Type B pancreatic cell (in vitro differentiated cells): ENCODE measurements at regions not wholly inside any gene's neighbourhood (a gene's known extent, or its start where the extent isn't known, plus 50 kb on each side); places are given as distances from the start of the nearest gene placed in this dataset.

Experiments used
- DNase-seq: peaks from one replicate; pipeline ENCODE4 v3.0.0; 2021; ENCODE audit warnings: mixed read lengths; ENCODE audit not compliant: unreplicated experiment; ENCODE audit errors: extremely low spot score
- H3K27ac Mint-ChIP-seq: 2 replicates; pipeline ENCODE4 v1.8.0; 2021; ENCODE audit warnings: mild to moderate bottlenecking, mixed read lengths
- H3K27me3 Mint-ChIP-seq: 2 replicates; pipeline ENCODE4 v1.8.0; 2021; ENCODE audit warnings: mixed read lengths
- H3K36me3 Mint-ChIP-seq: 2 replicates; pipeline ENCODE4 v1.8.0; 2021; ENCODE audit warnings: mixed read lengths
- H3K4me1 Mint-ChIP-seq: one replicate; pipeline ENCODE4 v1.8.0; 2021; ENCODE audit warnings: mixed read lengths; ENCODE audit not compliant: unreplicated experiment
- H3K4me3 Mint-ChIP-seq: 2 replicates; pipeline ENCODE4 v1.8.0; 2021; ENCODE audit warnings: mild to moderate bottlenecking, mixed read lengths
- H3K9me3 Mint-ChIP-seq: 2 replicates; pipeline ENCODE4 v1.8.0; 2021; ENCODE audit warnings: mixed read lengths
- CTCF ChIP-seq: fragments of 200-600 bp; sonication (generic); conservative IDR thresholded peaks from 2 replicates; pipeline ENCODE4 v1.5.0; 2021; ENCODE audit warnings: antibody characterized with exemption, mild to moderate bottlenecking

DNA sequence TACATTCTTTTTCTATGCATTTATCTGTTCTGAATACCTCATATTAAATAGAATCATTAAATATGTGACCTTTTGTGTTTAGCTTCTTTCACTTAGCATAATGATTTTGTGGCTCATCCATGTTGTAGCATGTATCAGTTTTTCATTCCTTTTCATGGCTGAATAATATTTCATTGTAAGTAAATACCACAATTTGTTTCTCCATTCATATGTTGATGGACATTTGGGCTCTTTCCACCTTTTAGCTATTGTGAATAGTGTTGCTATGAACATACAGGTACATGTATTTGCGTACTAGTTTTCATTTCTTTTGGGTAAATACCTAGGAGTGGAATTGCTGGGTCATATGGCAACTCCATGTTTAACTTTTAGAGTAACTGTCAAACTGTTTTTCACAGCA, 85.1 kb downstream of the GNL3L start:
- no peaks in the 10 kb centered on the region for H3K36me3 Mint-ChIP-seq
- no peak for TF ChIP-seq CTCF
- no peaks in the 10 kb centered on the region for H3K27me3 Mint-ChIP-seq
- no peaks in the 10 kb centered on the region for H3K4me1 Mint-ChIP-seq
- H3K4me3 Mint-ChIP-seq: no peak overlapping the region
- no peak overlapping the region for H3K27ac Mint-ChIP-seq
- peaks cover 12% of the 10 kb centered on the region for H3K9me3 Mint-ChIP-seq
- no peak for DNase-seq

GRCh38 chrX:54633641-54634040, 103.6 kb downstream of the GNL3L start:
- Mint-ChIP-seq H3K36me3 (no peaks in the 10 kb centered on the region), H3K27ac (no peak overlapping the region), H3K9me3 (no peaks in the 10 kb centered on the region), H3K4me1 (no peaks in the 10 kb centered on the region), H3K27me3 (no peaks in the 10 kb centered on the region), H3K4me3 (no peak overlapping the region)
- no peak for DNase-seq
- TF ChIP-seq CTCF: no peak

DNA sequence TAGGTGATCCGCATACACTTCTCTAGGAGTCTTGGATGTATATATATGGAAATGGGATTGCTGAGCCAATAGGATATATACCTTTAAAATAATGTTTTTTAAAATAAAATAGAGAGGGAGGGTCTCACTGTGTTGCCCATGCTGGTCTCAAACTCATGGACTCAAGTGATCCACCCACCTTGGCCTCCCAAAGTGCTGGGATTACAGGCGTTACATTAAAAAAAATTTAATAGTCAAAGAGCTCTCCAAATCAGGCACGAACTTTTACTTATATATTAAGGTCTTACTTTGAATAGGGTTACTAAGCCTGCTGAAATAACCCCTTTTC, 109.0 kb downstream of the GNL3L start:
- no peak for DNase-seq
- Mint-ChIP-seq H3K9me3 (no peaks in the 10 kb centered on the region), H3K27ac (peak overlapping the region; percentile 100), H3K36me3 (no peaks in the 10 kb centered on the region), H3K27me3 (no peaks in the 10 kb centered on the region), H3K4me3 (peak overlapping the region; percentile 95), H3K4me1 (peaks cover 8% of the 10 kb centered on the region)
- no peak for TF ChIP-seq CTCF

DNA sequence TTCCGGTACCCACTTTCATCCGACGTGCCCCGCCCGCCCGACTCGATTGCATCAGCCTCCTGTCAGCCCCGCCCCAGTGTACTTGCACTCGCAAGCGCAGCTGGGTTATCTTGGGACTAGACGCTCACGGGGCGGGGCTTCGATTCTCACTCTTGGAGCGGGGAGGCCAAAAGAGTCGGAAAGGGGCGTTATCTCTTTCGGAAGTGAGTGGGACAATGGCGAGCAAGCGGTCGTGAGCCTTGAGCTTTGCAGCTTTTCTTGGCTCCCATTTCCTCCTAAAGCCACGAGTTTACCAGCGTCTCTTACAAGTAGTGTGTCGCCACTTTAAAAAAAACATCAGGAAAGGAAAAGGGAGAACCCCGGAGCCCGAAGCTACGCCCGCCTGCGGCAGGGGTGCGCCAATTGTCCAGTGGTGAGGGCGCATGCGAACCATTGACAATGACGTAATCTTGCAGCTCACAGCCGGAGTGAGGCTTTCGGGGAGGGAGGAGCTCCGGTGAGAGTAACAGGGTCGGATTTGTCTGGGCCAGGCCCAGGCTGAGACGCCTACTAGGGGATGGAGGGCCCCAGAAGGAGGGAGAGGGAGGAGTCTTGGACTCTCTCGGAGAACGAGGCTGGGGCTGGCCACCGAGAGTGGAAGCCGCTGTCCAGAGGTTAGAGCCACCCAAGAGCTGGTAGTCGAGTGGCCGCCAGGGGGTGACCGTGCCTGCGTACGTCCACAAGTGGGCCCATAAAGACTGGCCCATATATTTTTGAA, 109.5 kb downstream of the GNL3L start:
- peak; percentile 87 for DNase-seq
- Mint-ChIP-seq H3K27me3 (no peaks in the 10 kb centered on the region), H3K4me3 (peak overlapping the region; percentile 95), H3K36me3 (no peaks in the 10 kb centered on the region), H3K27ac (peak overlapping the region; percentile 100), H3K4me1 (peaks cover 8% of the 10 kb centered on the region), H3K9me3 (no peaks in the 10 kb centered on the region)
- TF ChIP-seq CTCF: peak; percentile 83

- TF ChIP-seq CTCF: peak; percentile 43
- peak overlapping the region; percentile 95 for H3K4me3 Mint-ChIP-seq
- no peak for DNase-seq
- peak overlapping the region; percentile 100 for H3K27ac Mint-ChIP-seq
- H3K4me1 Mint-ChIP-seq: peaks cover 8% of the 10 kb centered on the region
- no peaks in the 10 kb centered on the region for H3K9me3 Mint-ChIP-seq
- no peaks in the 10 kb centered on the region for H3K36me3 Mint-ChIP-seq
- H3K27me3 Mint-ChIP-seq: no peaks in the 10 kb centered on the region
These were observed 110.2 kb downstream of the GNL3L start for GRCh38 chrX:54640103-54640690.
